WTC11 (cell line): ENCODE measurements at regions not wholly inside any gene's neighbourhood (a gene's known extent, or its start where the extent isn't known, plus 50 kb on each side); places are given as distances from the start of the nearest gene placed in this dataset.

Experiments used
- ATAC-seq: fragments of 200-7000 bp; cut with Tn5 transposase; 2 replicates; pipeline ENCODE4 v1.10.0; 2021; ENCODE audit warnings: mild to moderate bottlenecking, moderate library complexity
- CTCF ChIA-PET: fragments of 300-600 bp; sonication (Branson Sonifier 250); formaldehyde crosslinking; loops from one replicate; lab custom pipeline; 2021; ENCODE audit warnings: antibody characterized with exemption; lab: Charles Lee
- POLR2A ChIA-PET: fragments of 350-600 bp; sonication (Branson Sonifier 250); formaldehyde crosslinking; loops from one replicate; lab custom pipeline; 2021; ENCODE audit warnings: antibody characterized with exemption; lab: Charles Lee
- DNase-seq: peaks from one replicate; pipeline ENCODE4 v3.0.0; 2021; ENCODE audit warnings: low spot score
- H3K27ac Mint-ChIP-seq: 2 replicates; pipeline ENCODE4 v1.8.0; 2021; ENCODE audit warnings: mixed read lengths
- H3K27me3 Mint-ChIP-seq: 2 replicates; pipeline ENCODE4 v1.8.0; 2021; ENCODE audit warnings: low read depth, mild to moderate bottlenecking, moderate library complexity, mixed read lengths
- H3K36me3 Mint-ChIP-seq: 2 replicates; pipeline ENCODE4 v1.8.0; 2021; ENCODE audit warnings: mixed read lengths
- H3K4me1 Mint-ChIP-seq: 2 replicates; pipeline ENCODE4 v1.8.0; 2022; ENCODE audit warnings: mixed read lengths
- H3K4me3 Mint-ChIP-seq: 2 replicates; pipeline ENCODE4 v1.8.0; 2021; ENCODE audit warnings: mild to moderate bottlenecking, moderate library complexity, mixed read lengths
- H3K9me3 Mint-ChIP-seq: 2 replicates; pipeline ENCODE4 v1.8.0; 2021; ENCODE audit warnings: mixed read lengths
- ARID4B ChIP-seq: sonication (generic); formaldehyde crosslinking; IDR thresholded peaks from 2 replicates; pipeline ENCODE4 v1.8.0; 2023; ENCODE audit warnings: missing genetic modification reagents, mild to moderate bottlenecking, borderline replicate concordance
- ATF1 ChIP-seq: sonication (generic); formaldehyde crosslinking; IDR thresholded peaks from 2 replicates; pipeline ENCODE4 v1.8.1; 2023; ENCODE audit warnings: mild to moderate bottlenecking, moderate library complexity, missing genetic modification reagents
- ATF3 ChIP-seq: sonication (generic); formaldehyde crosslinking; conservative IDR thresholded peaks from 2 replicates; pipeline ENCODE4 v1.8.1; 2022; ENCODE audit warnings: mild to moderate bottlenecking, missing genetic modification reagents
- E2F5 ChIP-seq: sonication (generic); formaldehyde crosslinking; IDR thresholded peaks from 2 replicates; pipeline ENCODE4 v1.8.1; 2022; ENCODE audit warnings: mild to moderate bottlenecking, moderate library complexity, missing genetic modification reagents
- ELF4 ChIP-seq: sonication (generic); formaldehyde crosslinking; IDR thresholded peaks from 2 replicates; pipeline ENCODE4 v1.8.1; 2022; ENCODE audit warnings: low read depth, mild to moderate bottlenecking, moderate library complexity, missing genetic modification reagents
- ETV6 ChIP-seq: sonication (generic); formaldehyde crosslinking; IDR thresholded peaks from 2 replicates; pipeline ENCODE4 v1.8.1; 2022; ENCODE audit warnings: mild to moderate bottlenecking, missing genetic modification reagents
- KAT7 ChIP-seq: sonication (generic); formaldehyde crosslinking; IDR thresholded peaks from 2 replicates; pipeline ENCODE4 v1.8.1; 2023; ENCODE audit warnings: missing genetic modification reagents, mild to moderate bottlenecking, borderline replicate concordance
- MLX ChIP-seq: sonication (generic); formaldehyde crosslinking; IDR thresholded peaks from 2 replicates; pipeline ENCODE4 v1.8.1; 2023; ENCODE audit warnings: mild to moderate bottlenecking, missing genetic modification reagents, moderate library complexity
- RELA ChIP-seq: sonication (generic); formaldehyde crosslinking; IDR thresholded peaks from 2 replicates; pipeline ENCODE4 v1.8.1; 2022; ENCODE audit warnings: missing genetic modification reagents, mild to moderate bottlenecking, borderline replicate concordance
- STAT6 ChIP-seq: sonication (generic); formaldehyde crosslinking; conservative IDR thresholded peaks from 2 replicates; pipeline ENCODE4 v1.8.1; 2023; ENCODE audit warnings: mild to moderate bottlenecking, low read depth, missing genetic modification reagents, moderate library complexity
- ZBTB43 ChIP-seq: sonication (generic); formaldehyde crosslinking; IDR thresholded peaks from 2 replicates; pipeline ENCODE4 v1.8.1; 2023; ENCODE audit warnings: mild to moderate bottlenecking, missing genetic modification reagents
- ZNF317 ChIP-seq: sonication (generic); formaldehyde crosslinking; IDR thresholded peaks from 2 replicates; pipeline ENCODE4 v1.8.1; 2023; ENCODE audit warnings: low read depth, mild to moderate bottlenecking, moderate library complexity, missing genetic modification reagents, borderline replicate concordance
- ZNF532 ChIP-seq: fragments of 250-450 bp; sonication (Bioruptor Pico); IDR thresholded peaks from 2 replicates; pipeline ENCODE4 v1.9.0; 2021; ENCODE audit warnings: mild to moderate bottlenecking, borderline replicate concordance

GRCh38 chr17:27973258-27974044, 69.0 kb upstream of the NLK start:
- no peak for ATAC-seq
- no peak overlapping the region for H3K27ac Mint-ChIP-seq
- CTCF ChIA-PET = interaction anchor here (1.2 kb wide), 1 partner anchor 278 kb away, joined by 3 read pairs; no protein-coding TSS in a partner anchor
- TF ChIP-seq ZBTB43 (CRISPR knock-in tag) (no peak), ARID4B (CRISPR knock-in tag) (no peak), ATF3 (no peak), ELF4 (CRISPR knock-in tag) (no peak), ATF1 (CRISPR knock-in tag) (no peak), ZNF532 (no peak), RELA (CRISPR knock-in tag) (no peak), E2F5 (no peak), ZNF317 (no peak)
- TF ChIP-seq, all 79 proteins: peak for 0
- POLR2A ChIA-PET = interaction anchor here (1.1 kb wide), 1 partner anchor 10 kb away, joined by 3 read pairs; no protein-coding TSS in a partner anchor
- Mint-ChIP-seq H3K9me3 (0 out of 2 replicates have a peak, but pooled peaks cover 3% of the 10 kb centered on the region), H3K27me3 (no peaks in the 10 kb centered on the region), H3K36me3 (no peaks in the 10 kb centered on the region), H3K4me3 (no peak overlapping the region), H3K4me1 (peaks cover 3% of the 10 kb centered on the region; the same call in 1 of the 2 replicates)
- DNase-seq = no peak

- Mint-ChIP-seq H3K9me3 (0 out of 2 replicates have a peak, but pooled peaks cover 3% of the 10 kb centered on the region), H3K4me3 (no peak overlapping the region)
- DNase-seq (no peak), ATAC-seq (no peak)
- TF ChIP-seq STAT6 (CRISPR knock-in tag) (no peak), ETV6 (CRISPR knock-in tag) (no peak), KAT7 (CRISPR knock-in tag) (no peak), MLX (CRISPR knock-in tag) (no peak)
- TF ChIP-seq, all 79 proteins: peak for 0
- H3K4me1 Mint-ChIP-seq = peaks cover 3% of the 10 kb centered on the region; the same call in 1 of the 2 replicates
- POLR2A ChIA-PET = interaction anchor here (1.1 kb wide), 1 partner anchor 11 kb away, joined by 3 read pairs; no protein-coding TSS in a partner anchor
- H3K36me3 Mint-ChIP-seq = no peaks in the 10 kb centered on the region
- CTCF ChIA-PET = interaction anchor here (1.2 kb wide), 1 partner anchor 278 kb away, joined by 3 read pairs; no protein-coding TSS in a partner anchor
- no peak overlapping the region for H3K27ac Mint-ChIP-seq
- H3K27me3 Mint-ChIP-seq = no peaks in the 10 kb centered on the region
Observed at GRCh38 chr17:27974045-27974436, 68.4 kb upstream of the NLK start.
